NCI-H2227 (cell line): ENCODE measurements at regions not wholly inside any gene's neighbourhood (a gene's known extent, or its start where the extent isn't known, plus 50 kb on each side); places are given as distances from the start of the nearest gene placed in this dataset.
"Not testable (repeated sequence)": the region's sequence is repeated elsewhere in the genome, so short reads cannot be mapped to it uniquely, and the experiment has no call there.

Source experiments
- DNase-seq: peaks from one replicate; lab custom pipeline; 2025; ENCODE audit not compliant: unreplicated experiment; lab: John Stamatoyannopoulos, UW

DNA sequence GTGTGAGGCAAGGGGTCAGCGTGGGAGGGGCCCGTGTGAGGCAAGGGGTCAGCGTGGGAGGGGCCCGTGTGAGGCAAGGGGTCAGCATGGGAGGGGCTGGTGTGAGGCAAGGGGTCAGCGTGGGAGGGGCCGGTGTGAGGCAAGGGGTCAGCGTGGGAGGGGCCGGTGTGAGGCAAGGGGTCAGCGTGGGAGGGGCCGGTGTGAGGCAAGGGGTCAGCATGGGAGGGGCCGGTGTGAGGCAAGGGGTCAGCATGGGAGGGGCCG lies 119.2 kb downstream of the SEPTIN14 start:
- not testable (repeated sequence) for DNase-seq

DNA sequence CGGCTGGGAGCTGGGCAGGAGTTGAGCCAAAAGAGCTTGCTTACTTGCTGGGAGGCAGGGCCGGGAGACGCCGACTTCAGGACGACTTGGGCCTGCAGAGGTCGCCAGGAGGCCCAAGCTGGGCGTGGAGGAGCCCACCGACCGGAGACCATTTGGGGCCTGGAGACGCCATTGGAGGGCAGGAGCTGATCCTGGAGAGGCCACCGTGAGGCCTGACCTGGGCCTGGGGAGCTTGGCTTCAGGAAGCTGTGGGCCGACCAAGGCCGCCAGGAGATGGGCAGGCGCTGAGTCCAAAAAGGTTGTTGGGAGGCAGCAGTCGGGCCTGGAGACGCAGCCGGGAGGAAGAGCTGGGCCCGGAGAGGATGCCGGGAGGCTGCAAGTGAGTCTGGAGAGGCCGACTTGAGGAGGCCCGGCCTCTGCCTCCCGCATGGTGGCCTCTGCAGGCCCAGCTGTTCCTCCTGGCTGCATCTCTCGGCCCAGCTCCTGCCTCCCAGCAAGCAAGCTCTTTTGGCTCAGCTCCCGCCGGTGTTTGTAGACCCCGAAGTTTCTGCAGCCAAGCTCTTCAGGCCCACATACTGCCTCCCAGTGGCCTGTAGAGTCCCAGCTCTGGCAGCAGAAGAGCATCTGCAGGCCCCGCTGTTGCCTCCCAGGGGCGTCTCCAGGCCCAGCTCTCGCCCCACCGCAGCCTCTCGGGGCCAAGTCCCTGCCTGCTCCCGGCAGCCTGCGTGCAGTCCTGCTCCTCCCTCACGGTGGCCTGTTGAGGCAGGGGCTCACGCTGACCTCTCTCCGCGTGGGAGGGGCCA lies 119.7 kb downstream of the SEPTIN14 start:
- DNase-seq: not testable (repeated sequence)

DNA sequence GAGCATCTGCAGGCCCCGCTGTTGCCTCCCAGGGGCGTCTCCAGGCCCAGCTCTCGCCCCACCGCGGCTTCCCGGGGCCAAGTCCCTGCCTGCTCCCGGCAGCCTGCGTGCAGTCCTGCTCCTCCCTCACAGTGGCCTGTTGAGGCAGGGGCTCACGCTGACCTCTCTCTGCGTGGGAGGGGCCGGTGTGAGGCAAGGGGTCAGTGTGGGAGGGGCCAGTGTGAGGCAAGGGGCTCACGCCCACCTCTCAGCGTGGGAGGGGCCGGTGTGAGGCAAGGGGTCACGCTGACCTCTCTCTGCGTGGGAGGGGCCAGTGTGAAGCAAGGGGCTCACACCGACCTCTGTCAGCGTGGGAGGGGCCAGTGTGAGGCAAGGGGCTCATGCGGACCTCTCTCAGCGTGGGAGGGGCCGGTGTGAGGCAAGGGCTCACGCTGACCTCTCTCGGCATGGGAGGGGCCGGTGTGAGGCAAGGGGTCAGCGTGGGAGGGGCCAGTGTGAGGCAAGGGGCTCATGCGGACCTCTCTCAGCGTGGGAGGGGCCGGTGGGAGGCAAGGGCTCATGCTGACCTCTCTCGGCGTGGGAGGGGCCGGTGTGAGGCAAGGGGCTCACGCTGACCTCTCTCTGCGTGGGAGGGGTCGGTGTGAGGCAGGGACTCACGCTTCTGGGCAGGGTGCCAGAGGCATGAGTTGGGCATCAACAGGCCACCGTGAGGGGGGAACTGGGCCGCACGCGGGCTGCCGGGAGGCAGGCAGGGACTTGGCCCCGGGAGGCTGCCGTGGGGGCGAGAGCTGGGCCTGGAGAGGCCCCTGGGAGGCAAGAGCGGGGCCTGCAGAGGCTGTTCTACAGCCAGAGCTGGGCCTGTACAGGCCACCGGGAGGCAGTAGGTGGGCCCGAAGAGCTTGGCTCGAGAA lies 120.6 kb downstream of the SEPTIN14 start:
- not testable (repeated sequence) for DNase-seq

DNA sequence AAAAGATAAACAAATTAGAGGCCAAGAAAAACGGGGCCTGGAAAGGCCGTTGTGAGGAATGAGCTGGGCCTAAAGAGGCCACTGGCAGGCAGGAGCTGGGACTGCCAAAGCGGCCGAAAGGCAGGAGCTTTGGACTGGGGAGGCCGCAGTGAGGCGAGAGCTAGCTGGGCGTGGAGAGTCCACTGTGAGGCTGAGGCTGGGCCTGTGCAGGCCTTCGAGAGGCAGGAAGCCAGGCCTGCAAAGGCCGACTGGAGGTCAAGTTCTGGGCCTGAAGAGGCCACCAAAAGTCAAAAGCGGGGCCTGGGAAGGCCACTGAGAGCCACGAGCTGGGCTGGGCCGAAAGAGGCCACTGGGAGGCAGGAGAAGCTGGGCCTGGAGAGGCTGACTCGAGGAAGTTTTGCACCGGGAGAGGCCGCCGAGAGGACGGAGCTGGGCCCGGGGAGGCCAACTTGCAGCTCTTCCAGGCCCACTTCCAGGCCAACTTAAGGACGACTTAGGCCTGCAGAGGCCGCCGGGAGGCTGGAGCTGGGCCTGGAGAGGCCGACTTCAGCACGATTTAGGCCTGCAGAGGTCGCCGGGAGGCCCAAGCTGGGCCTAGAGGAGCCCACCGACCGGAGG lies 121.8 kb downstream of the SEPTIN14 start:
- DNase-seq: not testable (repeated sequence)

DNA sequence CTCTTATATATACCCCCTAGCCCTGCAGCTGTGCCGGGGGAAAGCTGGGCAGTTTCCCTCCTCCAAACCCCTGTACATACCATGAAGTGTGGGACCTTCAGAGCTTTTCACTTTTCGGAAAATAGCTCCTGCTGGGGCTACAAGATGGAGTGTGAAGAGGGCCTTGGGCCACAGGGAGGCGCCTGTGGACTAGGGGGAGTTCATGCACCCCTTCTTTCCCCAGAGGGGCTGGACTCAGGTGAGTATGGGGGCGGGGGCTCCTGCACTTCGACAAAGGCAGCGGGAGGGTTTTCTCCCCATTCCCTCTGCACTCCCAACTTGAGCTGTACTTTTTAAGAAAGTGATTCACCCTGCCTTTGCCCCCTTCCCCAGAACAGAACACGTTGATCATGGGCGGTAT lies 122.5 kb downstream of the SEPTIN14 start:
- not testable (repeated sequence) for DNase-seq

DNA sequence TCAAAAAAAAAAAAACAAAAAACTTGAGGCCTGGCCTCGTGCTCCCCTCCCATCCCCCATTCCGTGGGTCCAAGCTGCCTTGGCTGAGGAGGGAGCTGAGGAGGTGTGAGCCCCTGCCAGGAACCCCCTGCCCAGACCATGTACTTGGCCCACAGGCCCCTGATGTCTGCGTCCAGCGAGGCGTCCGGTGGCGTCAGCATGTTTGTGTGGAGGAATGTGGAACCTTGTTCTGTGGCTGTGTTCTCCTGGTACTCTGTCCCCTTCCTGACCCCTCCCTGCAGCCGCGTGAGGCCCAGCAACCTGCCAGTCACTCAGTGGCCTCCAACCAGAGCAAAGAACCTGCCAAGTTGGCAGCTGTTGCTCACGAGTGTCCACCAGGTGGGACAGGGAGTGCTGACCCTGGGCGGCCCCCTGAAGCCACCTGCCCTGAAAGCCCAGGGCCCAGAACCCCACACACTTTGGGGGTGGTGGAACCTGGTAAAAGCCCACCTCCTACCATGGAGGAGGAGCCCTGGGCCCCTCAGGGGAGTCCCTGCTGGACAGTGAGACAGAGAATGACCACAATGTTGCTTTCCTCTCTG lies 125.8 kb downstream of the SEPTIN14 start:
- not testable (repeated sequence) for DNase-seq

DNA sequence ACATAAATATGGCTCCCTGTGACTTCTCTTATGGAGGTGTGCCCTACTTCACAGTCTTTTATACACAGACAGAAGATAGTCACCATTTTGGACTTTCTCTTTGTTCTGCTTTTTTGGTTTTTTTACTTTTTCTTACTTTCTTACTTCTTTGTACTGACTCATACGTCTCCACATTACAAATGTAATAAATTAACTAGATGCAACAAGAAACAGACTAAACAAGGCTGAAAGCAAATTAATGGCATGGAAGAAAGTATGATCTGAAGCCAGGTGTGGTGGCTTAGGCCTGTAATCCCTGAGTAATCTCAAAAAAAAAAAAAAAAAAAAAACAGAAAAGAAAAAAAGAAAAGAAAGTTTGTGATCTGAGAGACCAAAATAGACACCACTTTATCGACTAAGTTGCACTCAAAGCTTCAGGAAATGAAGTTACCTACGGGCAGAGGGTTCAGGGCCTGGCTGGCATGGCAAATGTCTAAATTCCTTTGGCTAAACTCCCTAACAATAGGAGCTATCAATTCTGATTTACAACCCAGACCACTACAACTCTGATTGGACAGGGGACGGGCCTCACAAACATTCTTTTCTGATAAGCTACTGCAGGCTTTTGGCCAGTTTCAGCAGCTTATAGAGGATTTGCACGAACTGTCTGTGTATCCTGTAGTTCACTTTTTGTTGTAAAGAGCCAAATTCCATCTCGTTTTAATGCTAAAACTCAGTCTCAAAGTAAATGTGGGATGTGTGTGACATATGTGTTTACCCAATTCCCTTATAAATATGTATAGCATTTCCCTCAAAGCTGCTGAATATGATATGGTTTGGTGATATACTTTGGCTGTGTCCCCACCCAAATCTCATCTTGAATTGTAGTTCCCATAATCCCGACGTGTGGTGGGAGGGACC lies 129.1 kb downstream of the SEPTIN14 start:
- DNase-seq: no peak

DNA sequence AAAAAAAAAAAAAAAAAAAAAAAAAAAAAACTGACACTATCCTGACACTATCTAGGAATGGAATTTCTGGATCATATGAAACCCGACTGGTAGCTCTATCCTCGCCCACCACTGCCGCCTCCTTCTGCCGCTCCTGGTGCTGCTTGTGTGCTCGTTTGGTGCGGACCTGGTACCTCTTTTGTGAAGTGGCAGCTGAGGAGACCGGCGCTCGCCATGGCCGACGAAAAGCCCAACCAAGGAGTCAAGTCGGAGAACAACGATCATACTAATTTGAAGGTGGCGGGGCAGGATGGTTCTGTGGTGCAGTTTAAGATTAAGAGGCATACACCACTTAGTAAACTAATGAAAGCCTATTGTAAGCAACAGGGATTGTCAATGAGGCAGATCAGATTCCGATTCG lies 130.6 kb downstream of the SEPTIN14 start:
- no peak for DNase-seq

DNA sequence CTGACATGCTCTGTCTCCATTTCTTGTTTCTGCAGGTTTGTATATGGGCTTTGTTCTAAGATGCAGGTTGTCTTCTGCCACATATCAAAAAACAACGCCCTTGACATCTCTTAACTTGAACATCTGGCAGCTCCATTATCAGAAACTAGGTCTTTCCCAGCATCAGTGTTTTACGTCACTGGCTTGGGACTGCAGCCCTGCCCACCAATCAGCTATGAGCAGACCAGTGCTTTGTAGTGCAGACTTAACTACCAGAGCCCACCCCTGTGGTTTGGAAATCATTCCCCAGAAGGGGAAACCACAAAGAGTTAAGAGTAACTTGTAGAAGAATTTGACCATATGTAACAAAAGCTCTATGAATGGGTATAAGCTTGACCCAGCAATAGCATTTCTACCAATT lies 132.4 kb downstream of the SEPTIN14 start:
- no peak for DNase-seq

DNA sequence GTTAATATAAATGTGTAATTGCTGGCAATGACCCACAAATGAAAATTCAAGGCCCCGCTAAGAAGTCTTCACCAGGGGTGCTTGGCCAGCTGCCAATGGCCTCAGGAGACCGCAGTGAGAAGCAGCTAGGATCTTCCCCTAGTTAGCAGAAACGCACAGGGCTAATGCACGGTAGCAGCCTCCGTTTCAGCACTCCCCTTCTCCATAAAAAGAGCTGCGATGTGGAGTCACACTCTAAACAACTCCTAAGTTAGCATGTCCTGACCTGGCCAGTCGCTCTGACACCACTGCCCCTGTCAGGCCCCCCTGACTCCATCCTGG lies 139.0 kb downstream of the SEPTIN14 start:
- no peak for DNase-seq

DNA sequence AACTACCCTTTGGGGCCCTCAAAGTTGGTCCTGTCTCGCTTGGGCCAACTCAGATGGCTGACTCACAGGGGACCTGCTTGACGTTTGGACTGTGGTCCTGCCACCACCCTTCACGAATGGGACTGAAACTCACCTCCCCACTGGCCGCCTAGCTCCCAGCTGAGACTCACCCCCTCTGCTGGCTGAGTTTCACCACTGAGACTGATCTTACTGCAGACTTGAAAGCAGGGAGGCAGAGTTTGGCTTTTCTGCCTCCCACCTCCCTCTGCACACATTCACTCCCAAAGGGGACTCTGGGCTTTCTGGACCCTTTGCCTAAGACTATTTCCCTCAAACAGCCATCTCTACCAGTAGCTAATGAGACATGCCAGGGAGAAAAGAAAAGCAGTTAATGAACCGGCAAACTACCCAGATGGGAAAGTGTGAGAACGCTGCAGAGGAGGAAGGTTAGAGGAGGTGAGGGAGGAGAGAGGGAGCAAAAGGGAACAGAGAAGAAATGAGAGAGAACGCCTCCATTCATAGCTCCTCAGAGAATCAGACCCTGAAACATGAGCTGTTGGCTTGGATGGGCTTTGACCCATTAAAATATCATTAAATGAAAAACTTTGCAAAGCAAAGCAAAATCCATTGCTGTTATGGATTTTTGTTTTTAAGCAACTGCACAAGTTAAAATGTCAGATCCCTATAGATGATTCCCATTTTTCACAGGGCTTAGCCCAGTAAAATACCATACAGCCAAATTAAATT lies 139.5 kb downstream of the SEPTIN14 start:
- not testable (repeated sequence) for DNase-seq

DNA sequence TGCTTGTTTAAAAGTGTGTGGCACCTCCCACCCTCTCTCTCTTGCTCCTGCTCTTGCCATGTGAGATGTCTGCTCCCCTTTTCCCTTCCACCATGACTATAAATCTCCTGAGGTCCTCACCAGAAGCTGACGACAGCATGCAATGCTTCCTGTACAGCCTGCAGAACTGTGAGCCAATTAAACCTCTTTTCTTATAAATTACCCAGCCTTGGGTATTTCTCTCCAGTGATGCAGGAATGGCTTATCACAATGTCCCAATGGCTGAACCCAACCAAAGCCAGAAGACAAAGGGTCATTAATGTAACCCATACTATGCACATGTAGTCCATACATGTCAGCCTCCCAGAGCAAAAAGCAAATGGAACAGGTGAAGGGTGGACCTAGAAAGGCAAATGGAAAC lies 141.5 kb downstream of the SEPTIN14 start:
- DNase-seq: not testable (repeated sequence)

DNA sequence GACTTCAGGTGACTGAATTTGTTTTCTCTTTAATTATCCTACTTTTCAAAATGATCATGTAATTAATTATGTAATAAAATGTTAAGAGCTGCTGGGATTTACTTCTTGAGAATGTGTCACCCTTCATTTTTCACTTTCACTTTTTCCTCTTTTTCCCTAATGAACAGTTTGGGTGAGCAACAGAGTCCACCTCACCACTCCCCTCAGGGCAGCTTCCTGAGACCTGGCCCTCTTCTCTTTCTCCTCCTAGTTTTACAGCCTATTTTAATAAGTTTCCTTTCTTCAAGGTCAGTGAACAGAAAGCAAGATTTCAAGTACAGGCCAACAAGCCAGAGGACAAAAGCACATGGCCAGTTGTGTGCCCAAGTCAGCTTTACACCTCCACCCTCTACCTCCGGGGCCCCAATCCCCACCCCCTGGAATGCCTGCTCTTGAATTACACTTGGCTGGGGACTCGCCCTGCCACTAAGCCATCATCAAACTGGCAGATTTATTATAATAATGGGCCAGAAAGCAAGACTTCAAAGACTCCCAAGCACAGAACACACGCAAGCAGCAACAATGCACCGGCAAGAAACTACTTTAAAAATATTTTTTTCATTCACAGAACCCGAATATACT lies 143.1 kb upstream of the VOPP1 start:
- DNase-seq: not testable (repeated sequence)

DNA sequence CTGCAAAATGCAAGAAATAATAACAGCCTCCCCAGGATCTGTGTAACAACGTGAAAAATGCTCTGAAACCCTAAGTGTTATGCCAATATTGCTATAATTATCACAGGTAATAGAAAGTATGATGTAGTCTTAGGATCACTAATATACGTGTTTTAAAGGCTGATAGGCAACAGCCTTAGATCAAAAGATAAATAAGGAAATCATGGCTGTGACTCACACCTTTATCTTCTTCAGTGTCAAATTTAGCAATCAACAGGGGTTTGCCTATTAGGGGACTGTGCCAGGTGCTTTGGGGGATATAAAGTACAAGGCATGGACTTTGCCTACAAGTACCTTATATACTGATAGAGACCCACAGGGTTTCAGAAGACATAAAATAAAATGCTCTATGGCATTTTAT lies 142.1 kb upstream of the VOPP1 start:
- not testable (repeated sequence) for DNase-seq

DNA sequence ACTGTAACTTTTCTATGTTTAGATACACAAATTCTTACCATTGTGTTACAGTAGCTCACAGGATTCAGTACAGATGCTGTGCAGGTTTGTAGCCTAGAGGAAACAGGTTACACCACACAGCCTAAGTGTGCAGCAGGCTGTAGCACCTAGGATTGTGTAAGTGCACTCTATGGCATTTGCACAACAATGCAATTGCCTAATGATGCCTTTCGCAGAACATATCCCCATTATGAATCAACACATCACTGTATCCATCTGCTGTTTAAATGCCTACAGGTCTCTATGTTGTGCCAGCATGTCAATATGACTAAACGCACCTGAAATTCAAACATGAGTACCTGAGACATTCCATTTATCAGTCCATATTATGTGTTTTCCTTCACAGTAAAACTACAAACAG lies 138.0 kb upstream of the VOPP1 start:
- DNase-seq: not testable (repeated sequence)

DNA sequence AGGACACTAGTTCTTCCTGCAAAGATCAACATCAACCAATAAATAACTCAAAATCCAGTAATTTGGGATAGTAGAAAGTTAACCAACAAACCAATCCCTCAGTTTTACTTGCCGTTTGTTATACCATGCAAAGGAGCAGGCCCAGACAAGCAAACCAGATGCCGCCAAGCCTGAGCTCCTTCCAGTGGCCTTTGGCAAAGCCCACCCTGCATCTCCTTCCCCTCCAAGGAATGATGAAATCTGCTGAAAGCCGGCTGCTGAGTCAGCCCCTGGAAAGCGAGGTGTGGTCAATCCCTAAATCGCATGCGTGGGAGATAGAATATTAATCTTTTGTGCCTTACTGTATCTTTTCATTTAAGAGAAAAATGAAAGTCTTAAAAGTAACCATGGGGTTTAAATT lies 135.7 kb upstream of the VOPP1 start:
- DNase-seq: not testable (repeated sequence)

DNA sequence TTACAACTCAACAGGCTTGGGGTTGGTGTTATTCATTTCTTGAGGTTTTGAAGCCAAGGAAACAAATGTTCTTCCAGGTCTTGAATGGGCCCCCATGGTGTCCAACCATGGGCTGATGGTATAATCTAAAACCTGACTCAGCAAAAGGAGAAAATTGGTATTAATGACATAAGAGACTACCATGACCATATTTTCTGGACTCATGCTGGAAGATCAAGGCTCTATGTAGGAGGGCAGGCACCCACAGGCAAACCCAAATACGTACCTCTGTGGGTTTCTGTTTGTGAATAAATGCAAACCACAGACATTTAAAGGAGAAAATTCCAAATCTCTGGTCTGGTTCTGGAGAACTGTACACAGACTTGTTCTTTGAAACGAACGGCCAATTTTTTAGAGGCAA lies 135.1 kb upstream of the VOPP1 start:
- DNase-seq: not testable (repeated sequence)

DNA sequence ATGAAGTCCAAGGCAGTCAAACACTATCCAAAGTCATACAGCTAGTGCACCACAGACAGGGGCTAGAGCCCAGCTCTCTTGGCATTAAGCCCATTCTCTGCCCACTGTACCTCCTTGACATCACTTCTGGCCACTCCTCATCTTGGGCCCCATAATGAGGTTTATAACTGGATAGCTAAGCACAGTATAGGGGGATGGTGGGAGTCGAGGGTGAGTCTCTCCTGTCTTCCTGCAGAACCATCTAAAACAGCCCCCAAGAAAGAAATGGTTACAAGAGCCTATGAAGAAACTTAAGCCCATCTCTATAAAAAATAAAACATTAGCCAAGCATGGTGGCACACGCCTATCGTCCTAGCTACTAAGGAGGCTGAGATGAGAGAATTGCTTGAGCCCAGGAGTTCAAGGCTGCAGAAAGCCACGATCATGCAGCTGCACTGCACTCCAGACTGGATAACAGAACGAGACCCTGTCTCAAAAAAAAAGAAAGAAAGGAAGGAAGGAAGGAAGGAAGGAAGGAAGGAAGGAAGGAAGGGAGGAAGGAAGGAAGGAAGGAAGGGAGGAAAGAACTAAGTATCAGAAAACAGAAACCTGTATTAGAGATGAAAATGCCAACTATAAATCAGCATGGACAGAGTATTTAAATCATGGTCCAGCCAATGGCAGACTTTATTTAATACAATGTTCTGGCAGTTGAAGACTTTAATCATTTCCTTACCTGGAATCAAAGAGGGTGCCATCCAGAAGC lies 134.3 kb upstream of the VOPP1 start:
- not testable (repeated sequence) for DNase-seq
